ENCODE measurements at regions not wholly inside any gene's neighbourhood (a gene's known extent, or its start where the extent isn't known, plus 50 kb on each side); places are given as distances from the start of the nearest gene placed in this dataset.
"Not testable (repeated sequence)": the region's sequence is repeated elsewhere in the genome, so short reads cannot be mapped to it uniquely, and the experiment has no call there.

DNA sequence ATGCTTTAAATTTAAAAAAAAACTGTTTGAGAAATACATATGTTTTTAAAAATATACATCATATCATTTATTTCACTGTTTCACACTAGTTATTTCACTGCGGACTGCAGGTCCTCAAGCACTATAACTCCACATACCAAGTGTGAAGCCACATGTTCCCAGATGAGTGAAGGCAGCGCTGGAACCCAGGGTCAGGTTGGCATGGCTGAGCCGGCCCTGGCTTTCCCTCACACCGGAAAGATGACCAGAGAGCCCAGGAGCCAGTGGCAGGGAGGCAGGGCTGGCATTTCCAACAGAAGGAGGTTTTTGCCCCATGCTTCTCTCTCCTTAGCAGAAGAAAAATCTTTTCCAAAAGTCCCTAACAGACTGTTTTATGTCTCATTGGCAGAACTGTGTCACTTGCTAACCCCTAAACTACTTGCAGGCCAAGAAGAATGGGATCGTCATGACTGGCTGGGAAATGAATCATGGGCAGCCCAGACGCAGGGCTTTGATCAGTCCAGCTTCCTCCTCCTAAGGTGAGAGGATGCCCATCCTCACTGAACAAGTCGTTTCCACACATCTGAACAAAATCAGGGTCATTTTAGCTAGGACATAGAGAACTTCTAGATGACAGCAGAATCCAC is 287.6 kb upstream of the HNRNPA3 start:
- no peak for ATAC-seq
- no peak for TF ChIP-seq PPARA (CRISPR knock-in tag; IDR thresholded peaks at IDR 0.05; ENCODE audit: borderline replicate concordance)
- no peak for TF ChIP-seq CSDC2 (CRISPR knock-in tag; IDR thresholded peaks at IDR 0.05)
- TF ChIP-seq, protein P1, sequence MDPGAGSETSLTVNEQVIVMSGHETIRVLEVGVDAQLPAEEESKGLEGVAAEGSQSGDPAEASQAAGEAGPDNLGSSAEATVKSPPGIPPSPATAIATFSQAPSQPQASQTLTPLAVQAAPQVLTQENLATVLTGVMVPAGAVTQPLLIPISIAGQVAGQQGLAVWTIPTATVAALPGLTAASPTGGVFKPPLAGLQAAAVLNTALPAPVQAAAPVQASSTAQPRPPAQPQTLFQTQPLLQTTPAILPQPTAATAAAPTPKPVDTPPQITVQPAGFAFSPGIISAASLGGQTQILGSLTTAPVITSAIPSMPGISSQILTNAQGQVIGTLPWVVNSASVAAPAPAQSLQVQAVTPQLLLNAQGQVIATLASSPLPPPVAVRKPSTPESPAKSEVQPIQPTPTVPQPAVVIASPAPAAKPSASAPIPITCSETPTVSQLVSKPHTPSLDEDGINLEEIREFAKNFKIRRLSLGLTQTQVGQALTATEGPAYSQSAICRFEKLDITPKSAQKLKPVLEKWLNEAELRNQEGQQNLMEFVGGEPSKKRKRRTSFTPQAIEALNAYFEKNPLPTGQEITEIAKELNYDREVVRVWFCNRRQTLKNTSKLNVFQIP (CRISPR knock-in tag; IDR thresholded peaks at IDR 0.05; ENCODE audit: borderline replicate concordance, low read depth): no peak
- TF ChIP-seq ZFP30 (CRISPR knock-in tag; IDR thresholded peaks at IDR 0.05): no peak
- no peak for TF ChIP-seq ZNF8 (CRISPR knock-in tag; IDR thresholded peaks at IDR 0.05)
- TF ChIP-seq CREB5 (CRISPR knock-in tag; IDR thresholded peaks at IDR 0.05; ENCODE audit: low read depth): no peak
- no peak for TF ChIP-seq CSRNP3 (CRISPR knock-in tag; IDR thresholded peaks at IDR 0.05)
- TF ChIP-seq SNAI2 (CRISPR knock-in tag; IDR thresholded peaks at IDR 0.05): no peak
- no peak for TF ChIP-seq OSR1 (CRISPR knock-in tag; IDR thresholded peaks at IDR 0.05)
- no peak for TF ChIP-seq TSHZ2 (CRISPR knock-in tag; IDR thresholded peaks at IDR 0.05)
- no peak for TF ChIP-seq TOX (CRISPR knock-in tag; IDR thresholded peaks at IDR 0.05; ENCODE audit: borderline replicate concordance)
- TF ChIP-seq ESRRG (CRISPR knock-in tag; IDR thresholded peaks at IDR 0.05): no peak
- TF ChIP-seq ZNF70 (CRISPR knock-in tag; IDR thresholded peaks at IDR 0.05): no peak
- no peak for TF ChIP-seq RARB (CRISPR knock-in tag; IDR thresholded peaks at IDR 0.05)
- TF ChIP-seq ARNTL (CRISPR knock-in tag; IDR thresholded peaks at IDR 0.05; ENCODE audit: borderline replicate concordance, low read depth): no peak
- TF ChIP-seq ISL1 (CRISPR knock-in tag; IDR thresholded peaks at IDR 0.05): no peak
- no peak for TF ChIP-seq ZNF565 (CRISPR knock-in tag; conservative IDR thresholded peaks at IDR 0.05; ENCODE audit: low read depth)
- no peak for TF ChIP-seq BACH2 (CRISPR knock-in tag; IDR thresholded peaks at IDR 0.05; ENCODE audit: borderline replicate concordance)
- TF ChIP-seq, protein P2, sequence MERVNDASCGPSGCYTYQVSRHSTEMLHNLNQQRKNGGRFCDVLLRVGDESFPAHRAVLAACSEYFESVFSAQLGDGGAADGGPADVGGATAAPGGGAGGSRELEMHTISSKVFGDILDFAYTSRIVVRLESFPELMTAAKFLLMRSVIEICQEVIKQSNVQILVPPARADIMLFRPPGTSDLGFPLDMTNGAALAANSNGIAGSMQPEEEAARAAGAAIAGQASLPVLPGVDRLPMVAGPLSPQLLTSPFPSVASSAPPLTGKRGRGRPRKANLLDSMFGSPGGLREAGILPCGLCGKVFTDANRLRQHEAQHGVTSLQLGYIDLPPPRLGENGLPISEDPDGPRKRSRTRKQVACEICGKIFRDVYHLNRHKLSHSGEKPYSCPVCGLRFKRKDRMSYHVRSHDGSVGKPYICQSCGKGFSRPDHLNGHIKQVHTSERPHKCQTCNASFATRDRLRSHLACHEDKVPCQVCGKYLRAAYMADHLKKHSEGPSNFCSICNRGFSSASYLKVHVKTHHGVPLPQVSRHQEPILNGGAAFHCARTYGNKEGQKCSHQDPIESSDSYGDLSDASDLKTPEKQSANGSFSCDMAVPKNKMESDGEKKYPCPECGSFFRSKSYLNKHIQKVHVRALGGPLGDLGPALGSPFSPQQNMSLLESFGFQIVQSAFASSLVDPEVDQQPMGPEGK (CRISPR knock-in tag; IDR thresholded peaks at IDR 0.05; ENCODE audit: borderline replicate concordance): no peak

- peak; percentile 98 for TF ChIP-seq ZNF8 (CRISPR knock-in tag; IDR thresholded peaks at IDR 0.05)
- TF ChIP-seq ARNTL (CRISPR knock-in tag; IDR thresholded peaks at IDR 0.05; ENCODE audit: borderline replicate concordance, low read depth): no peak
- no peak for ATAC-seq
Measured at GRCh38 chr2:176926453-176926852, 286.1 kb upstream of the HNRNPA3 start.

GRCh38 chr2:176929387-176929786 is 283.2 kb upstream of the HNRNPA3 start:
- not testable (repeated sequence) for ATAC-seq
